ENCODE measurements at regions not wholly inside any gene's neighbourhood (a gene's known extent, or its start where the extent isn't known, plus 50 kb on each side); places are given as distances from the start of the nearest gene placed in this dataset.

- intact Hi-C loops (cut with micrococcal nuclease; ENCODE audit: unreplicated experiment), result no loop called here
- Mint-ChIP-seq H3K9me3 (ENCODE audit: unreplicated experiment) (no peaks in the 10 kb centered on the region), H3K4me3 (ENCODE audit: unreplicated experiment) (no peak overlapping the region), H3K27ac (ENCODE audit: unreplicated experiment) (no peak overlapping the region), H3K27me3 (ENCODE audit: insufficient read depth, unreplicated experiment) (no peaks in the 10 kb centered on the region), H3K36me3 (ENCODE audit: insufficient read depth, unreplicated experiment) (no peaks in the 10 kb centered on the region), H3K4me1 (ENCODE audit: low read depth, unreplicated experiment) (no peaks in the 10 kb centered on the region)
- CTCF ChIA-PET, result interaction anchor here (1.9 kb wide), 1 partner anchor 59 kb away, joined by 7 read pairs; no protein-coding TSS in a partner anchor
- TF ChIP-seq CTCF (IDR thresholded peaks at IDR 0.05; ENCODE audit: insufficient read depth in 1 of 2, low read depth in 1 of 2, low read length in 1 of 2, severe bottlenecking in 1 of 2, unreplicated experiment in 1 of 2), result no peak
- H3K4me1 ChIP-seq, result no peaks in the 10 kb centered on the region
- no TSS peak for BruUV-seq (replicated peaks)
- POLR2A ChIA-PET, result no interaction called here
- no peak for DNase-seq
- no peak overlapping the region for H3K4me3 ChIP-seq (ENCODE audit: low read depth, low read length)
- H3K9me3 ChIP-seq, result no peaks in the 10 kb centered on the region
- H3K36me3 ChIP-seq (ENCODE audit: control insufficient read depth, insufficient read depth, low read length), result no peaks in the 10 kb centered on the region
- no peaks in the 10 kb centered on the region for H3K27me3 ChIP-seq (replicated peaks; ENCODE audit: control insufficient read depth, insufficient read depth, low read length)
Measured at GRCh38 chr9:117546894-117547678, 132.2 kb upstream of the ASTN2 start.

GRCh38 chr9:117545846-117546245 is 131.0 kb upstream of the ASTN2 start:
- intact Hi-C loops (cut with micrococcal nuclease; ENCODE audit: unreplicated experiment), result no loop called here
- H3K27me3 Mint-ChIP-seq (ENCODE audit: insufficient read depth, unreplicated experiment), result no peaks in the 10 kb centered on the region
- BruUV-seq (replicated peaks), result no TSS peak
- no peaks in the 10 kb centered on the region for H3K36me3 Mint-ChIP-seq (ENCODE audit: insufficient read depth, unreplicated experiment)
- H3K9me3 Mint-ChIP-seq (ENCODE audit: unreplicated experiment), result no peaks in the 10 kb centered on the region
- CTCF ChIA-PET, result interaction anchor here (1.9 kb wide), 1 partner anchor 58 kb away, joined by 7 read pairs; no protein-coding TSS in a partner anchor
- no peak overlapping the region for H3K4me3 Mint-ChIP-seq (ENCODE audit: unreplicated experiment)
- no peak for DNase-seq
- POLR2A ChIA-PET, result no interaction called here
- Histone ChIP-seq H3K36me3 (ENCODE audit: control insufficient read depth, insufficient read depth, low read length) (no peaks in the 10 kb centered on the region), H3K27me3 (replicated peaks; ENCODE audit: control insufficient read depth, insufficient read depth, low read length) (no peaks in the 10 kb centered on the region), H3K9me3 (no peaks in the 10 kb centered on the region), H3K4me1 (no peaks in the 10 kb centered on the region), H3K4me3 (ENCODE audit: low read depth, low read length) (no peak overlapping the region)
- H3K4me1 Mint-ChIP-seq (ENCODE audit: low read depth, unreplicated experiment), result no peaks in the 10 kb centered on the region
- H3K27ac Mint-ChIP-seq (ENCODE audit: unreplicated experiment), result no peak overlapping the region
- TF ChIP-seq CTCF (IDR thresholded peaks at IDR 0.05; ENCODE audit: insufficient read depth in 1 of 2, low read depth in 1 of 2, low read length in 1 of 2, severe bottlenecking in 1 of 2, unreplicated experiment in 1 of 2), result no peak

- Histone ChIP-seq H3K36me3 (ENCODE audit: control insufficient read depth, insufficient read depth, low read length) (no peaks in the 10 kb centered on the region), H3K4me1 (no peaks in the 10 kb centered on the region), H3K27me3 (replicated peaks; ENCODE audit: control insufficient read depth, insufficient read depth, low read length) (no peaks in the 10 kb centered on the region), H3K4me3 (ENCODE audit: low read depth, low read length) (no peak overlapping the region), H3K9me3 (no peaks in the 10 kb centered on the region)
- Mint-ChIP-seq H3K27me3 (ENCODE audit: insufficient read depth, unreplicated experiment) (no peaks in the 10 kb centered on the region), H3K9me3 (ENCODE audit: unreplicated experiment) (no peaks in the 10 kb centered on the region), H3K36me3 (ENCODE audit: insufficient read depth, unreplicated experiment) (no peaks in the 10 kb centered on the region), H3K27ac (ENCODE audit: unreplicated experiment) (no peak overlapping the region), H3K4me1 (ENCODE audit: low read depth, unreplicated experiment) (no peaks in the 10 kb centered on the region), H3K4me3 (ENCODE audit: unreplicated experiment) (no peak overlapping the region)
- no peak for TF ChIP-seq CTCF (IDR thresholded peaks at IDR 0.05; ENCODE audit: insufficient read depth in 1 of 2, low read depth in 1 of 2, low read length in 1 of 2, severe bottlenecking in 1 of 2, unreplicated experiment in 1 of 2)
- intact Hi-C loops (cut with micrococcal nuclease; ENCODE audit: unreplicated experiment), result no loop called here
- CTCF ChIA-PET, result no interaction called here
- no TSS peak for BruUV-seq (replicated peaks)
- no peak for DNase-seq
- POLR2A ChIA-PET, result no interaction called here
Measured at GRCh38 chr9:117543089-117543488, 128.2 kb upstream of the ASTN2 start.

All from Caco-2 (cell line).